ENCODE measurements at regions not wholly inside any gene's neighbourhood (a gene's known extent, or its start where the extent isn't known, plus 50 kb on each side); places are given as distances from the start of the nearest gene placed in this dataset.

- TF ChIP-seq CTCF (conservative IDR thresholded peaks at IDR 0.05; ENCODE audit: low read depth, low read length) (no peak), POLR2A (IDR thresholded peaks at IDR 0.05; ENCODE audit: low read depth, low read length) (no peak), RFX5 (IDR thresholded peaks at IDR 0.05; ENCODE audit: low read depth, low read length) (no peak), MXI1 (IDR thresholded peaks at IDR 0.05; ENCODE audit: borderline replicate concordance, low read depth, low read length) (no peak), USF2 (IDR thresholded peaks at IDR 0.05; ENCODE audit: low read depth, low read length) (no peak), NFE2L2 (IDR thresholded peaks at IDR 0.05; ENCODE audit: low read depth, low read length) (no peak)
Measured at GRCh38 chr16:22648141-22648540, 137.4 kb downstream of the NPIPB5 start.
